SK-N-SH treated with all-trans-retinoic acid at 6 μM for 48 hours (cell line): ENCODE measurements at regions not wholly inside any gene's neighbourhood (a gene's known extent, or its start where the extent isn't known, plus 50 kb on each side); places are given as distances from the start of the nearest gene placed in this dataset.

ENCODE experiments used
- ATAC-seq: fragments of 200-7000 bp; cut with Tn5 transposase; 3 replicates; pipeline ENCODE4 v1.9.1; 2020; ENCODE audit warnings: mild to moderate bottlenecking, moderate library complexity
- ARNTL ChIP-seq: fragments of 450-650 bp; formaldehyde crosslinking; IDR thresholded peaks from 2 replicates; pipeline ENCODE4 v1.5.0; 2020; ENCODE audit warnings: low read depth, mild to moderate bottlenecking, moderate library complexity, borderline replicate concordance
- BACH2 ChIP-seq: fragments of 250-450 bp; sonication (Bioruptor Pico); IDR thresholded peaks from 2 replicates; pipeline ENCODE4 v1.9.0; 2021; ENCODE audit warnings: mild to moderate bottlenecking, borderline replicate concordance
- CSDC2 ChIP-seq: fragments of 250-450 bp; sonication (Bioruptor Pico); IDR thresholded peaks from 2 replicates; pipeline ENCODE4 v1.5.0; 2020; ENCODE audit warnings: mild to moderate bottlenecking, moderate library complexity
- ESRRG ChIP-seq: fragments of 250-450 bp; sonication (Bioruptor Pico); IDR thresholded peaks from 2 replicates; pipeline ENCODE4 v1.6.1; 2021; ENCODE audit warnings: mild to moderate bottlenecking
- GLIS3 ChIP-seq: fragments of 250-450 bp; sonication (Bioruptor Pico); IDR thresholded peaks from 2 replicates; pipeline ENCODE4 v1.5.0; 2020; ENCODE audit warnings: mild to moderate bottlenecking, moderate library complexity
- ISL1 ChIP-seq: fragments of 250-450 bp; sonication (Bioruptor Pico); IDR thresholded peaks from 2 replicates; pipeline ENCODE4 v2.1.2; 2022; ENCODE audit warnings: mild to moderate bottlenecking, moderate library complexity
- OSR1 ChIP-seq: fragments of 250-450 bp; sonication (Bioruptor Pico); IDR thresholded peaks from 2 replicates; pipeline ENCODE4 v1.8.0; 2022; ENCODE audit warnings: moderate library complexity, mild to moderate bottlenecking, inconsistent platforms
- RARB ChIP-seq: fragments of 250-450 bp; sonication (Bioruptor Pico); IDR thresholded peaks from 2 replicates; pipeline ENCODE4 v1.8.0; 2021; ENCODE audit warnings: mild to moderate bottlenecking, moderate library complexity
- SNAI2 ChIP-seq: fragments of 250-450 bp; sonication (Bioruptor Pico); IDR thresholded peaks from 2 replicates; pipeline ENCODE4 v1.5.0; 2020; ENCODE audit warnings: mild to moderate bottlenecking, moderate library complexity
- TCF4 ChIP-seq: fragments of 250-450 bp; sonication (Bioruptor Pico); IDR thresholded peaks from 2 replicates; pipeline ENCODE4 v1.8.0; 2021; ENCODE audit warnings: mild to moderate bottlenecking, moderate library complexity, borderline replicate concordance
- TOX ChIP-seq: fragments of 250-450 bp; sonication (Bioruptor Pico); IDR thresholded peaks from 2 replicates; pipeline ENCODE4 v1.8.0; 2021; ENCODE audit warnings: mild to moderate bottlenecking, moderate library complexity, borderline replicate concordance
- TSHZ2 ChIP-seq: fragments of 250-450 bp; sonication (Bioruptor Pico); IDR thresholded peaks from 2 replicates; pipeline ENCODE4 v1.5.0; 2020; ENCODE audit warnings: mild to moderate bottlenecking, moderate library complexity
- ZC3H10 ChIP-seq: fragments of 250-450 bp; sonication (Bioruptor Pico); IDR thresholded peaks from 2 replicates; pipeline ENCODE4 v1.5.1; 2021; ENCODE audit warnings: mild to moderate bottlenecking, moderate library complexity
- ZFP3 ChIP-seq: fragments of 250-450 bp; sonication (Bioruptor Pico); IDR thresholded peaks from 2 replicates; pipeline ENCODE4 v1.5.0; 2020; ENCODE audit warnings: mild to moderate bottlenecking, moderate library complexity
- ZFP30 ChIP-seq: fragments of 450-650 bp; formaldehyde crosslinking; IDR thresholded peaks from 2 replicates; pipeline ENCODE4 v1.5.0; 2022; ENCODE audit warnings: mild to moderate bottlenecking, moderate library complexity
- ZNF565 ChIP-seq: fragments of 450-650 bp; formaldehyde crosslinking; conservative IDR thresholded peaks from 2 replicates; pipeline ENCODE4 v1.5.0; 2020; ENCODE audit warnings: low read depth, mild to moderate bottlenecking, moderate library complexity
- ZNF8 ChIP-seq: fragments of 450-650 bp; formaldehyde crosslinking; IDR thresholded peaks from 2 replicates; pipeline ENCODE4 v1.5.0; 2020; ENCODE audit warnings: mild to moderate bottlenecking, moderate library complexity
- TF ChIP-seq, protein P1 (sequence below): fragments of 250-450 bp; sonication (Bioruptor Pico); IDR thresholded peaks from 2 replicates; pipeline ENCODE4 v1.5.1; 2021; ENCODE audit warnings: mild to moderate bottlenecking, moderate library complexity
- TF ChIP-seq, protein P2 (sequence below): fragments of 250-450 bp; sonication (Bioruptor Pico); IDR thresholded peaks from 2 replicates; pipeline ENCODE4 v1.8.0; 2021; ENCODE audit warnings: low read depth, mild to moderate bottlenecking, moderate library complexity, borderline replicate concordance
- TF ChIP-seq, protein P3 (sequence below): fragments of 250-450 bp; sonication (Bioruptor Pico); IDR thresholded peaks from 2 replicates; pipeline ENCODE4 v1.5.1; 2020; ENCODE audit warnings: low read depth, mild to moderate bottlenecking, moderate library complexity

- ATAC-seq = no peak
- TF ChIP-seq GLIS3 (CRISPR knock-in tag) (no peak), BACH2 (CRISPR knock-in tag) (no peak), RARB (no peak), ZNF565 (CRISPR knock-in tag) (no peak), TSHZ2 (CRISPR knock-in tag) (no peak), TOX (CRISPR knock-in tag) (no peak), TCF4 (CRISPR knock-in tag) (no peak), ZNF8 (CRISPR knock-in tag) (no peak), SNAI2 (CRISPR knock-in tag) (no peak), OSR1 (CRISPR knock-in tag) (no peak), ZFP30 (no peak), ZFP3 (CRISPR knock-in tag) (no peak), ARNTL (CRISPR knock-in tag) (no peak), ZC3H10 (CRISPR knock-in tag) (no peak), CSDC2 (CRISPR knock-in tag) (no peak)
- TF ChIP-seq, protein P1, sequence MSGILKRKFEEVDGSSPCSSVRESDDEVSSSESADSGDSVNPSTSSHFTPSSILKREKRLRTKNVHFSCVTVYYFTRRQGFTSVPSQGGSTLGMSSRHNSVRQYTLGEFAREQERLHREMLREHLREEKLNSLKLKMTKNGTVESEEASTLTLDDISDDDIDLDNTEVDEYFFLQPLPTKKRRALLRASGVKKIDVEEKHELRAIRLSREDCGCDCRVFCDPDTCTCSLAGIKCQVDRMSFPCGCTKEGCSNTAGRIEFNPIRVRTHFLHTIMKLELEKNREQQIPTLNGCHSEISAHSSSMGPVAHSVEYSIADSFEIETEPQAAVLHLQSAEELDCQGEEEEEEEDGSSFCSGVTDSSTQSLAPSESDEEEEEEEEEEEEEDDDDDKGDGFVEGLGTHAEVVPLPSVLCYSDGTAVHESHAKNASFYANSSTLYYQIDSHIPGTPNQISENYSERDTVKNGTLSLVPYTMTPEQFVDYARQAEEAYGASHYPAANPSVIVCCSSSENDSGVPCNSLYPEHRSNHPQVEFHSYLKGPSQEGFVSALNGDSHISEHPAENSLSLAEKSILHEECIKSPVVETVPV (CRISPR knock-in tag) = no peak
- TF ChIP-seq, protein P2, sequence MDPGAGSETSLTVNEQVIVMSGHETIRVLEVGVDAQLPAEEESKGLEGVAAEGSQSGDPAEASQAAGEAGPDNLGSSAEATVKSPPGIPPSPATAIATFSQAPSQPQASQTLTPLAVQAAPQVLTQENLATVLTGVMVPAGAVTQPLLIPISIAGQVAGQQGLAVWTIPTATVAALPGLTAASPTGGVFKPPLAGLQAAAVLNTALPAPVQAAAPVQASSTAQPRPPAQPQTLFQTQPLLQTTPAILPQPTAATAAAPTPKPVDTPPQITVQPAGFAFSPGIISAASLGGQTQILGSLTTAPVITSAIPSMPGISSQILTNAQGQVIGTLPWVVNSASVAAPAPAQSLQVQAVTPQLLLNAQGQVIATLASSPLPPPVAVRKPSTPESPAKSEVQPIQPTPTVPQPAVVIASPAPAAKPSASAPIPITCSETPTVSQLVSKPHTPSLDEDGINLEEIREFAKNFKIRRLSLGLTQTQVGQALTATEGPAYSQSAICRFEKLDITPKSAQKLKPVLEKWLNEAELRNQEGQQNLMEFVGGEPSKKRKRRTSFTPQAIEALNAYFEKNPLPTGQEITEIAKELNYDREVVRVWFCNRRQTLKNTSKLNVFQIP (CRISPR knock-in tag) = no peak
Observed at GRCh38 chr6:148611213-148611612, 135.6 kb upstream of the UST start.

DNA sequence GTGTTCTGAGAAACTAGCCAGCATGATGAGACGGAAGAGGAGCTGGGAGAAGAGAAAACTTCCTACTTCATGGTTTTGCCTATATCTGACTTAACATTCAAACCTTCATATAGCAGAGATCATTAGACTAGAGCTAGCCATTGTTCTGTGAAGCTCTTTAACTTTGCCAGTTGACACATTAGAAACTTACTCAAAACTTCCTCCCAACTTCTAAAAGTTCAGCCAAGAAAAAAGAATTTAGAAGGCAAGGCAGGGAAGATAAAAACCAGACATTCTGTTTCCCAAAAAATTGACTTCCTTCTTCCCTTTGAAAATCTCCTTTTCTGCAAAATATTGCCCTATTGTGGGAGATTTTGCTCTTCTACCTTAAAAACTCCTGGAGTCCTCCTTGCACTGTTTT is 134.8 kb upstream of the UST start:
- TF ChIP-seq SNAI2 (CRISPR knock-in tag) (no peak), ZFP3 (CRISPR knock-in tag) (no peak), CSDC2 (CRISPR knock-in tag) (no peak), ZFP30 (no peak), ZNF8 (CRISPR knock-in tag) (no peak), ARNTL (CRISPR knock-in tag) (no peak), BACH2 (CRISPR knock-in tag) (no peak), OSR1 (CRISPR knock-in tag) (no peak)
- no peak for ATAC-seq

DNA sequence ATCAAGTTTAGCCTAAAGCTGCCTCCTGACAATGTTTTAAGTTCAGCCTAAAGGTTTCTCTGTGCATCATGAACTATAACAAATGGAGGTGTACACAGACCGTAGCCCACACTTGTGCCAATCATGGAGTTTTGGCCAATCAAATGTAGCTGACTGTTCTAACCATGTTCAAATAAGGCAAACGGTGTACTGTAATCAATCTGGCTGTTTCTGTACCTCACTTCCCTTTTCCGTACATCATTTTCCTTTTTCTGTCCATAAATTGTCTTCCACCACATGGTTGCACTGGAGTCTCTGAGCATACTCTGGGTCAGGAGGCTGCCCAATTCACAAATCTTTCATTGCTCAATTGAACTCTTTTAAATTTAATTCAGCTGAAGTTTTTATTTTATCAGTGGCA is 132.2 kb upstream of the UST start:
- TF ChIP-seq TSHZ2 (CRISPR knock-in tag) (no peak), ESRRG (CRISPR knock-in tag) (no peak), GLIS3 (CRISPR knock-in tag) (no peak), TOX (CRISPR knock-in tag) (no peak), ISL1 (CRISPR knock-in tag) (no peak), BACH2 (CRISPR knock-in tag) (no peak)
- TF ChIP-seq, protein P2 (CRISPR knock-in tag) = no peak
- TF ChIP-seq, protein P1 (CRISPR knock-in tag) = no peak
- TF ChIP-seq, protein P3, sequence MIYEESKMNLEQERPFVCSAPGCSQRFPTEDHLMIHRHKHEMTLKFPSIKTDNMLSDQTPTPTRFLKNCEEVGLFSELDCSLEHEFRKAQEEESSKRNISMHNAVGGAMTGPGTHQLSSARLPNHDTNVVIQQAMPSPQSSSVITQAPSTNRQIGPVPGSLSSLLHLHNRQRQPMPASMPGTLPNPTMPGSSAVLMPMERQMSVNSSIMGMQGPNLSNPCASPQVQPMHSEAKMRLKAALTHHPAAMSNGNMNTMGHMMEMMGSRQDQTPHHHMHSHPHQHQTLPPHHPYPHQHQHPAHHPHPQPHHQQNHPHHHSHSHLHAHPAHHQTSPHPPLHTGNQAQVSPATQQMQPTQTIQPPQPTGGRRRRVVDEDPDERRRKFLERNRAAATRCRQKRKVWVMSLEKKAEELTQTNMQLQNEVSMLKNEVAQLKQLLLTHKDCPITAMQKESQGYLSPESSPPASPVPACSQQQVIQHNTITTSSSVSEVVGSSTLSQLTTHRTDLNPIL (CRISPR knock-in tag) = no peak
- ATAC-seq = no peak
